ENCODE measurements at regions not wholly inside any gene's neighbourhood (a gene's known extent, or its start where the extent isn't known, plus 50 kb on each side); places are given as distances from the start of the nearest gene placed in this dataset.

- TF ChIP-seq CTCF (IDR thresholded peaks at IDR 0.05) (no peak), ZFX (IDR thresholded peaks at IDR 0.05; ENCODE audit: borderline replicate concordance) (no peak)
These were observed 634.8 kb upstream of the GRM3 start for GRCh38 chr7:86008898-86009297.
